Caco-2 (cell line): ENCODE measurements at regions not wholly inside any gene's neighbourhood (a gene's known extent, or its start where the extent isn't known, plus 50 kb on each side); places are given as distances from the start of the nearest gene placed in this dataset.

ENCODE experiments used
- BruUV-seq: library from RNA; stranded (reverse); fragments of 400-500 nt; replicated peaks from 2 replicates; lab custom pipeline; 2021; lab: Mats Ljungman, UMichigan
- CTCF ChIA-PET: fragments of 300-600 bp; sonication (Branson Sonifier 250); formaldehyde crosslinking; loops from one replicate; lab custom pipeline; 2022; ENCODE audit warnings: antibody characterized with exemption; lab: Charles Lee
- POLR2A ChIA-PET: fragments of 300-600 bp; sonication (Branson Sonifier 250); formaldehyde crosslinking; loops from one replicate; lab custom pipeline; 2022; ENCODE audit warnings: antibody characterized with exemption; lab: Charles Lee
- DNase-seq, 2 experiments: peaks; one replicate each; pipeline versions ENCODE4 v3.0.0 to v3.0.0-alpha.2; 2020 to 2022
- H3K27me3 ChIP-seq: replicated peaks from 2 replicates; pipeline ENCODE4 v1.6.0; 2011; ENCODE audit warnings: low read length; ENCODE audit not compliant: control insufficient read depth, insufficient read depth
- H3K36me3 ChIP-seq: 2 replicates; pipeline ENCODE4 v1.5.1; 2011; ENCODE audit warnings: low read length; ENCODE audit not compliant: control insufficient read depth, insufficient read depth
- H3K4me1 ChIP-seq: fragments of 250-450 bp; sonication (Bioruptor Pico); 2 replicates; pipeline ENCODE4 v1.5.1; 2020; ENCODE audit warnings: mild to moderate bottlenecking
- H3K4me3 ChIP-seq: 2 replicates; pipeline ENCODE4 v1.5.1; 2011; ENCODE audit warnings: low read depth, mild to moderate bottlenecking, control low read depth, low read length
- H3K9me3 ChIP-seq: fragments of 250-450 bp; sonication (Bioruptor Pico); 2 replicates; pipeline ENCODE4 v1.5.1; 2020; ENCODE audit warnings: mild to moderate bottlenecking, moderate library complexity
- H3K27ac Mint-ChIP-seq: one replicate; pipeline ENCODE4 v1.8.0; 2022; ENCODE audit warnings: mixed read lengths; ENCODE audit not compliant: unreplicated experiment
- H3K27me3 Mint-ChIP-seq: one replicate; pipeline ENCODE4 v1.8.0; 2022; ENCODE audit warnings: mixed read lengths; ENCODE audit not compliant: insufficient read depth, unreplicated experiment
- H3K36me3 Mint-ChIP-seq: one replicate; pipeline ENCODE4 v1.8.0; 2022; ENCODE audit warnings: mild to moderate bottlenecking, mixed read lengths; ENCODE audit not compliant: insufficient read depth, unreplicated experiment
- H3K4me1 Mint-ChIP-seq: one replicate; pipeline ENCODE4 v1.8.0; 2022; ENCODE audit warnings: low read depth, mixed read lengths; ENCODE audit not compliant: unreplicated experiment
- H3K4me3 Mint-ChIP-seq: one replicate; pipeline ENCODE4 v1.8.0; 2022; ENCODE audit warnings: mild to moderate bottlenecking, moderate library complexity, mixed read lengths; ENCODE audit not compliant: unreplicated experiment
- H3K9me3 Mint-ChIP-seq: one replicate; pipeline ENCODE4 v1.8.0; 2022; ENCODE audit warnings: mixed read lengths; ENCODE audit not compliant: unreplicated experiment
- intact Hi-C: fragments of 100-400 bp; cut with micrococcal nuclease; formaldehyde crosslinking; loops from one replicate; pipeline ENCODE4 v1.10.0; 2022; ENCODE audit not compliant: unreplicated experiment
- TF ChIP-seq, protein P1 (sequence below), 2 experiments: fragments of 200-600 bp in 1 of 2; IDR thresholded peaks; 1 replicate in 1 of 2; 2 replicates in 1 of 2; pipeline versions ENCODE4 v1.5.1 to v1.8.0; 2011 to 2022; ENCODE audit warnings: antibody characterized with exemption in 1 of 2, control low read depth in 1 of 2, inconsistent platforms in 1 of 2, low read depth in 1 of 2, low read length in 1 of 2, mild to moderate bottlenecking in 1 of 2, moderate library complexity in 1 of 2; ENCODE audit not compliant: insufficient read depth in 1 of 2, severe bottlenecking in 1 of 2, unreplicated experiment in 1 of 2

DNA sequence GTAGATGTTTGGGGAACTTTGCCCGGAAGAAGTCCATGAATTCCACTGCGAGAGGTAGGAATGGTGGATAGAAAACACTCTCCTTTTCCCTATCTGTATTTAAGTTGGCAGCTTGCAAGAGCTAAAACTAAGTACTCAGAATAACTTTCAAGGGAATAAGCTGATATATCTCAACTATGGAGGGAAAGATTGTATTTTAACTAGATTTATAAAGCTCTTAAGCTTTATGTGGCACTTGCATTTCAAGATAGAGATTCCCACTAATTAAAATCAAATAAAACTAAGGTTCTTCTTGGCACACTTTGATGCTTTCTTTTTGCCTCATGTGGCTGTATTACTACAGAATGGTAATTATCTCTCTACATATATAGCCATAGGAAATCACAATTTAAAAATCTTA lies 149.7 kb upstream of the STARD13 start:
- no peak overlapping the region for H3K27ac Mint-ChIP-seq
- no peaks in the 10 kb centered on the region for H3K27me3 ChIP-seq
- H3K4me3 Mint-ChIP-seq = no peak overlapping the region
- TF ChIP-seq, protein P1, sequence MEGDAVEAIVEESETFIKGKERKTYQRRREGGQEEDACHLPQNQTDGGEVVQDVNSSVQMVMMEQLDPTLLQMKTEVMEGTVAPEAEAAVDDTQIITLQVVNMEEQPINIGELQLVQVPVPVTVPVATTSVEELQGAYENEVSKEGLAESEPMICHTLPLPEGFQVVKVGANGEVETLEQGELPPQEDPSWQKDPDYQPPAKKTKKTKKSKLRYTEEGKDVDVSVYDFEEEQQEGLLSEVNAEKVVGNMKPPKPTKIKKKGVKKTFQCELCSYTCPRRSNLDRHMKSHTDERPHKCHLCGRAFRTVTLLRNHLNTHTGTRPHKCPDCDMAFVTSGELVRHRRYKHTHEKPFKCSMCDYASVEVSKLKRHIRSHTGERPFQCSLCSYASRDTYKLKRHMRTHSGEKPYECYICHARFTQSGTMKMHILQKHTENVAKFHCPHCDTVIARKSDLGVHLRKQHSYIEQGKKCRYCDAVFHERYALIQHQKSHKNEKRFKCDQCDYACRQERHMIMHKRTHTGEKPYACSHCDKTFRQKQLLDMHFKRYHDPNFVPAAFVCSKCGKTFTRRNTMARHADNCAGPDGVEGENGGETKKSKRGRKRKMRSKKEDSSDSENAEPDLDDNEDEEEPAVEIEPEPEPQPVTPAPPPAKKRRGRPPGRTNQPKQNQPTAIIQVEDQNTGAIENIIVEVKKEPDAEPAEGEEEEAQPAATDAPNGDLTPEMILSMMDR (IDR thresholded peaks at IDR 0.05; ENCODE audit: insufficient read depth in 1 of 2, low read depth in 1 of 2, low read length in 1 of 2, severe bottlenecking in 1 of 2, unreplicated experiment in 1 of 2) = no peak
- H3K9me3 Mint-ChIP-seq = no peaks in the 10 kb centered on the region
- no TSS peak for BruUV-seq
- H3K4me1 Mint-ChIP-seq = no peaks in the 10 kb centered on the region
- H3K9me3 ChIP-seq = no peaks in the 10 kb centered on the region
- POLR2A ChIA-PET = no interaction called here
- intact Hi-C loops = no loop called here
- no peak overlapping the region for H3K4me3 ChIP-seq
- H3K36me3 ChIP-seq = no peaks in the 10 kb centered on the region
- H3K27me3 Mint-ChIP-seq = peaks cover 2% of the 10 kb centered on the region
- no peaks in the 10 kb centered on the region for H3K4me1 ChIP-seq
- CTCF ChIA-PET = interaction anchor here (0.6 kb wide), 1 partner anchor 10 kb away, joined by 3 read pairs; no protein-coding TSS in a partner anchor
- no peaks in the 10 kb centered on the region for H3K36me3 Mint-ChIP-seq
- no peak for DNase-seq

DNA sequence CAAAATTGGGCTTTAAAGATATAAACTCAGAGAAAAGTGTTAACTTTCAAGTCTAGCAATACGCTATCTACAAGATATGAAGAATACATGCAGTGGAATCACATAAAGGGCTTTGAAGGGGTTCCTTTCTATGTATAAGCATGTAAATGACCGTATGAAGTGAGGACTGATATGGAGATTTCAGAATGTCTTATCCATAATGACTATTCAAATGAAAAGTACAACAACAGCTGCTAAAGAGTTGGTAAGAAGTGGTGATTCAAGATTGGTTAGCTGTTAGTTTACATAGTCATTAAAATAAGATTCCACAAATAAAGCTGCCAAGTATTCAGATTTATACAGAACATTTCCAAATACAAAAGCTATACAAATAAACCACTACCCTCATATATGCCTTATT lies 153.4 kb upstream of the STARD13 start:
- Mint-ChIP-seq H3K9me3 (no peaks in the 10 kb centered on the region), H3K36me3 (no peaks in the 10 kb centered on the region), H3K27me3 (no peaks in the 10 kb centered on the region), H3K4me1 (no peaks in the 10 kb centered on the region), H3K4me3 (no peak overlapping the region), H3K27ac (no peak overlapping the region)
- CTCF ChIA-PET = no interaction called here
- Histone ChIP-seq H3K4me3 (no peak overlapping the region), H3K4me1 (no peaks in the 10 kb centered on the region), H3K36me3 (no peaks in the 10 kb centered on the region), H3K27me3 (no peaks in the 10 kb centered on the region), H3K9me3 (no peaks in the 10 kb centered on the region)
- BruUV-seq = no TSS peak
- DNase-seq = no peak
- POLR2A ChIA-PET = no interaction called here
- TF ChIP-seq, protein P1 (IDR thresholded peaks at IDR 0.05; ENCODE audit: insufficient read depth in 1 of 2, low read depth in 1 of 2, low read length in 1 of 2, severe bottlenecking in 1 of 2, unreplicated experiment in 1 of 2) = no peak
- intact Hi-C loops = no loop called here

DNA sequence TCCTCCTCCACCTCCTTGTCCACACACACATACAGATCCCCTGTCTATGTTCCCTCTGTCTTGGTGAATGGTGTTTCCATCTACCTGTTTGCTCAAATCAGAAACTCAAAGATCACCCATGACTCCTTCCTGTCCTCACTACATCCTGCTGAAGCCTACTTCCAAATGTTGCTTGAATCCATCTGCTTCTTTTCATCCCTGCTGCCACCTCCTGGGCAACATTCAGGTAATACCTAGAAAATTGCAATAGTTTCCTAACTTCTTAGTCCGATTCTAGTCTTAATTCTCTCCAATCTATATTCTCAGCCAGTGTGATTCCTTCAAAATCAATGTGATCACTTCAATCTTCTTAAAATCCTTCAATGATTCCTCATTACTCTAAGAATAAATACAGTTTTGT lies 155.5 kb upstream of the STARD13 start:
- no peaks in the 10 kb centered on the region for H3K27me3 Mint-ChIP-seq

More for the DNA sequence above, 155.5 kb upstream of the STARD13 start:
- POLR2A ChIA-PET = no interaction called here
- H3K36me3 Mint-ChIP-seq = no peaks in the 10 kb centered on the region
- H3K36me3 ChIP-seq = no peaks in the 10 kb centered on the region
- no peak overlapping the region for H3K4me3 Mint-ChIP-seq
- H3K4me1 ChIP-seq = peaks cover 8% of the 10 kb centered on the region; the same call in 1 of the 2 replicates
- H3K9me3 ChIP-seq = no peaks in the 10 kb centered on the region
- intact Hi-C loops = loop anchor here (1.0 to 10.0 kb wide), 2 partner anchors 213 to 284 kb away; no protein-coding TSS in a partner anchor
- TF ChIP-seq, protein P1 (IDR thresholded peaks at IDR 0.05; ENCODE audit: insufficient read depth in 1 of 2, low read depth in 1 of 2, low read length in 1 of 2, severe bottlenecking in 1 of 2, unreplicated experiment in 1 of 2) = peak; percentile 42 to 51
- H3K27me3 ChIP-seq = no peaks in the 10 kb centered on the region
- no peak overlapping the region for H3K27ac Mint-ChIP-seq
- no peaks in the 10 kb centered on the region for H3K9me3 Mint-ChIP-seq
- CTCF ChIA-PET = no interaction called here
- no TSS peak for BruUV-seq
- peak in 1 of 2 experiments; percentile 34 for DNase-seq
- H3K4me1 Mint-ChIP-seq = no peaks in the 10 kb centered on the region
- no peak overlapping the region for H3K4me3 ChIP-seq
